PC-9 (cell line): ENCODE measurements at regions not wholly inside any gene's neighbourhood (a gene's known extent, or its start where the extent isn't known, plus 50 kb on each side); places are given as distances from the start of the nearest gene placed in this dataset.

Experiments used
- BruUV-seq: library from RNA; stranded (reverse); fragments of 400-500 nt; replicated peaks from 2 replicates; lab custom pipeline; 2021; lab: Mats Ljungman, UMichigan
- CTCF ChIA-PET: fragments of 300-600 bp; sonication (Branson Sonifier 250); formaldehyde crosslinking; loops from one replicate; lab custom pipeline; 2022; ENCODE audit warnings: antibody characterized with exemption; lab: Charles Lee
- POLR2A ChIA-PET: fragments of 300-600 bp; sonication (Branson Sonifier 250); formaldehyde crosslinking; loops from one replicate; lab custom pipeline; 2022; ENCODE audit warnings: antibody characterized with exemption; ENCODE audit not compliant: unreplicated experiment; lab: Charles Lee
- DNase-seq, 2 experiments: peaks; one replicate each; pipeline versions ENCODE4 v3.0.0 to v3.0.0-alpha.2; 2015 to 2022; ENCODE audit warnings: mixed read lengths in 1 of 2
- H2AFZ ChIP-seq: fragments of 200-600 bp; sonication (generic); 2 replicates; pipeline ENCODE4 v1.8.1; 2017; ENCODE audit warnings: antibody characterized with exemption
- H3F3A ChIP-seq: fragments of 200-600 bp; sonication (generic); 2 replicates; pipeline ENCODE4 v1.8.1; 2017; ENCODE audit warnings: antibody characterized with exemption, mild to moderate bottlenecking, low read depth; ENCODE audit not compliant: insufficient read depth
- H3K27ac ChIP-seq: fragments of 200-600 bp; sonication (generic); 2 replicates; pipeline ENCODE4 v1.6.1; 2016; ENCODE audit warnings: mixed run types
- H3K27me3 ChIP-seq: fragments of 200-600 bp; sonication (generic); 2 replicates; pipeline ENCODE4 v1.6.1; 2016; ENCODE audit warnings: low read depth, mixed run types; ENCODE audit not compliant: insufficient read depth
- H3K36me3 ChIP-seq: fragments of 200-600 bp; sonication (generic); 2 replicates; pipeline ENCODE4 v1.6.1; 2016; ENCODE audit warnings: low read depth, mixed run types
- H3K4me1 ChIP-seq: fragments of 200-600 bp; sonication (generic); replicated peaks from 2 replicates; pipeline ENCODE4 v1.6.1; 2016; ENCODE audit warnings: mixed run types; ENCODE audit not compliant: insufficient read depth
- H3K4me2 ChIP-seq: fragments of 200-600 bp; sonication (generic); 2 replicates; pipeline ENCODE4 v1.6.1; 2017; ENCODE audit warnings: mixed run types
- H3K4me3 ChIP-seq: fragments of 200-600 bp; sonication (generic); 2 replicates; pipeline ENCODE4 v1.6.1; 2016; ENCODE audit warnings: mixed run types
- H3K79me2 ChIP-seq: fragments of 200-600 bp; sonication (generic); 2 replicates; pipeline ENCODE4 v1.6.1; 2017; ENCODE audit warnings: low read depth, mixed run types
- H3K9me2 ChIP-seq: fragments of 200-600 bp; sonication (generic); 2 replicates; pipeline ENCODE4 v1.8.1; 2017; ENCODE audit warnings: mild to moderate bottlenecking; ENCODE audit not compliant: insufficient read depth
- H3K9me3 ChIP-seq: fragments of 200-600 bp; sonication (generic); 2 replicates; pipeline ENCODE4 v1.8.1; 2016; ENCODE audit warnings: low read depth; ENCODE audit not compliant: insufficient read depth
- H4K20me1 ChIP-seq: fragments of 200-600 bp; sonication (generic); 2 replicates; pipeline ENCODE4 v1.8.1; 2017; ENCODE audit not compliant: insufficient read depth
- EZH2 ChIP-seq: fragments of 200-600 bp; sonication (generic); IDR thresholded peaks from 2 replicates; pipeline ENCODE4 v1.8.0; 2017; ENCODE audit warnings: antibody characterized with exemption, low read depth
- intact Hi-C: fragments of 100-400 bp; cut with micrococcal nuclease; formaldehyde crosslinking; loops from one replicate; pipeline ENCODE4 v1.10.0; 2022; ENCODE audit not compliant: unreplicated experiment
- TF ChIP-seq, protein P1 (sequence below): fragments of 200-600 bp; sonication (generic); conservative IDR thresholded peaks from 2 replicates; pipeline ENCODE4 v1.6.1; 2017; ENCODE audit warnings: mixed run types, antibody characterized with exemption, mild to moderate bottlenecking, moderate library complexity

DNA sequence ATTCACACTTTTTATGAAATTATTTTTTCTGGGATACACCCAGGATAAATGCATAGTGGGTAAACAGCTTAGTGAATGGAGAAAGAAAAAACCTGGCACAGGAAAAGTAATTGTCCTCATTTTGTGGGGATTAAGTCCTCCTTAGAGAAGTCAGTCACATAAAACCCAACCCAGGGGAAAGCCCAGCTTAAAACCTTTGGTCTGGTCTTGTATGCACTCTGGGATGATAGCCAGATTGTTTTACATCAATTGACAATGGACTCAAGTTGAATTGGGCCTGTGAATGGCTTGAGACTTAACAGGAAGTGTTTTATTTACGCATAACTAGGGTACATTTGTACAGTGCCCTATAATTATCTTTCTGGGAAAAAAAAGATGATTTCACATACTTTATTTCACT, 561.3 kb upstream of the GRIA3 start:
- Histone ChIP-seq H3K9me2 (no peaks in the 10 kb centered on the region), H3K4me3 (no peak overlapping the region), H3K79me2 (no peaks in the 10 kb centered on the region), H4K20me1 (no peaks in the 10 kb centered on the region), H3K9me3 (no peaks in the 10 kb centered on the region), H3K4me1 (no peaks in the 10 kb centered on the region), H2AFZ (no peak overlapping the region), H3K4me2 (no peak overlapping the region), H3K36me3 (no peaks in the 10 kb centered on the region), H3F3A (no peaks in the 10 kb centered on the region), H3K27ac (no peak overlapping the region), H3K27me3 (no peaks in the 10 kb centered on the region)
- intact Hi-C loops: no loop called here
- no peak for TF ChIP-seq EZH2
- TF ChIP-seq, protein P1, sequence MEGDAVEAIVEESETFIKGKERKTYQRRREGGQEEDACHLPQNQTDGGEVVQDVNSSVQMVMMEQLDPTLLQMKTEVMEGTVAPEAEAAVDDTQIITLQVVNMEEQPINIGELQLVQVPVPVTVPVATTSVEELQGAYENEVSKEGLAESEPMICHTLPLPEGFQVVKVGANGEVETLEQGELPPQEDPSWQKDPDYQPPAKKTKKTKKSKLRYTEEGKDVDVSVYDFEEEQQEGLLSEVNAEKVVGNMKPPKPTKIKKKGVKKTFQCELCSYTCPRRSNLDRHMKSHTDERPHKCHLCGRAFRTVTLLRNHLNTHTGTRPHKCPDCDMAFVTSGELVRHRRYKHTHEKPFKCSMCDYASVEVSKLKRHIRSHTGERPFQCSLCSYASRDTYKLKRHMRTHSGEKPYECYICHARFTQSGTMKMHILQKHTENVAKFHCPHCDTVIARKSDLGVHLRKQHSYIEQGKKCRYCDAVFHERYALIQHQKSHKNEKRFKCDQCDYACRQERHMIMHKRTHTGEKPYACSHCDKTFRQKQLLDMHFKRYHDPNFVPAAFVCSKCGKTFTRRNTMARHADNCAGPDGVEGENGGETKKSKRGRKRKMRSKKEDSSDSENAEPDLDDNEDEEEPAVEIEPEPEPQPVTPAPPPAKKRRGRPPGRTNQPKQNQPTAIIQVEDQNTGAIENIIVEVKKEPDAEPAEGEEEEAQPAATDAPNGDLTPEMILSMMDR: no peak
- CTCF ChIA-PET: no interaction called here
- POLR2A ChIA-PET: no interaction called here
- no TSS peak for BruUV-seq
- DNase-seq: no peak

DNA sequence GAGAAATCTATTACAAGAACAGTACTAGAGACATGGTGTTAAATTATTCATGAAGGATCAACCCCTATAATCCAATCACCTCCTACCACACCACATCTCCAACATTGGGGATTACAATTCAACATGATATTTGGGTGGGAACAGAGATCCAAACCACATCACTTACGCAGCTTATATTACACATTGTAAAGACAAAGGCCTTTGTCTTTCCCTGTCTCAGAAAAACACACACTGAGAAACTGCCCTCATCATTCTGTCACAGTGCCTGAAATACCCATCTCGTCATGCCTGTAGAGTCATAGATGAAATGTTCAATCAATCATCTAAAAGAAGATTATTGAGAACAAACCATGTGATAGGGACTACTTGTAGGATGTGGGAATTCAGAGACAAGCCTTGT, 558.8 kb upstream of the GRIA3 start:
- POLR2A ChIA-PET: no interaction called here
- intact Hi-C loops: no loop called here
- H3K27me3 ChIP-seq: no peaks in the 10 kb centered on the region
- H3K4me2 ChIP-seq: no peak overlapping the region
- no peaks in the 10 kb centered on the region for H3K9me3 ChIP-seq
- H3K79me2 ChIP-seq: no peaks in the 10 kb centered on the region
- DNase-seq: no peak
- no peak overlapping the region for H3K4me3 ChIP-seq
- no peaks in the 10 kb centered on the region for H4K20me1 ChIP-seq
- H2AFZ ChIP-seq: no peak overlapping the region
- H3F3A ChIP-seq: no peaks in the 10 kb centered on the region
- no peak overlapping the region for H3K27ac ChIP-seq
- H3K9me2 ChIP-seq: no peaks in the 10 kb centered on the region
- CTCF ChIA-PET: no interaction called here
- no peaks in the 10 kb centered on the region for H3K4me1 ChIP-seq
- TF ChIP-seq, protein P1: no peak
- TF ChIP-seq EZH2: no peak
- BruUV-seq: no TSS peak
- H3K36me3 ChIP-seq: no peaks in the 10 kb centered on the region

DNA sequence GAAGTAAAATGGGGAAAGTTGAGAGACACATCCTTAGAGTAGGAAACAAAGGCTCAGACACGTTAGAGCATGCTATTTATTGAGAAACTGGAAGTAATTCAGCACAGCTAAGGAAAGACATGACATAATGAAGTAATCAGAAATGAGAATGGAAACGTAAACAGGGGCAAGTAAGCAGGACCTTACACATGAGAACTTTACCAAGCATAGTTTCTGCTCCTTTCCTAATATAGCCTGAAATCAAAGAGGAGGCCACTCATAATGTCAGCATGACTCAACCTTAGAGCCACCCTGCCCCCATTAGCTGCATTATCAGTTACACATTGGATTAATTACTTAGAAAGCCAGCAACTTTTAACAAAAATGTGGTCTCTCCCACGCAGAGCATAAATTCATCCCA, 558.3 kb upstream of the GRIA3 start:
- H3K27me3 ChIP-seq: no peaks in the 10 kb centered on the region
- intact Hi-C loops: no loop called here
- BruUV-seq: no TSS peak
- H3K36me3 ChIP-seq: no peaks in the 10 kb centered on the region
- no peaks in the 10 kb centered on the region for H3K9me2 ChIP-seq
- POLR2A ChIA-PET: no interaction called here
- H3K4me3 ChIP-seq: no peak overlapping the region
- no peaks in the 10 kb centered on the region for H3F3A ChIP-seq
- no peaks in the 10 kb centered on the region for H3K9me3 ChIP-seq
- no peak overlapping the region for H3K4me2 ChIP-seq
- no peak for DNase-seq
- no peaks in the 10 kb centered on the region for H3K4me1 ChIP-seq
- TF ChIP-seq, protein P1: no peak
- TF ChIP-seq EZH2: no peak
- H3K79me2 ChIP-seq: no peaks in the 10 kb centered on the region
- CTCF ChIA-PET: no interaction called here
- H4K20me1 ChIP-seq: no peaks in the 10 kb centered on the region
- H2AFZ ChIP-seq: no peak overlapping the region
- H3K27ac ChIP-seq: no peak overlapping the region
